NCI-H446 treated with DMSO at 0.1 percent for 48 hours (cell line): ENCODE measurements at regions not wholly inside any gene's neighbourhood (a gene's known extent, or its start where the extent isn't known, plus 50 kb on each side); places are given as distances from the start of the nearest gene placed in this dataset.

Experiments used
- DNase-seq: peaks from one replicate; lab custom pipeline; 2025; lab: John Stamatoyannopoulos, UW

GRCh38 chr10:62709200-62709599, 95.3 kb upstream of the ADO start:
- no peak for DNase-seq

GRCh38 chr10:62710182-62710581, 94.3 kb upstream of the ADO start:
- no peak for DNase-seq

- no peak for DNase-seq
Observed at GRCh38 chr10:62715383-62715782, 89.1 kb upstream of the ADO start.

- DNase-seq: no peak
Observed at GRCh38 chr10:62718585-62718984, 85.9 kb upstream of the ADO start.

GRCh38 chr10:62719061-62719460, 85.5 kb upstream of the ADO start:
- DNase-seq: no peak

- DNase-seq: no peak
Observed at GRCh38 chr10:62721687-62722086, 82.8 kb upstream of the ADO start.

- DNase-seq: no peak
Observed at GRCh38 chr10:62723375-62723774, 81.1 kb upstream of the ADO start.

- DNase-seq: no peak
Observed at GRCh38 chr10:62724465-62724864, 80.1 kb upstream of the ADO start.

- no peak for DNase-seq
Observed at GRCh38 chr10:62726142-62726541, 78.4 kb upstream of the ADO start.

GRCh38 chr10:62726638-62727037, 77.9 kb upstream of the ADO start:
- no peak for DNase-seq

GRCh38 chr10:62727934-62728333, 76.6 kb upstream of the ADO start:
- no peak for DNase-seq

GRCh38 chr10:62728479-62728878, 76.0 kb upstream of the ADO start:
- DNase-seq: no peak

GRCh38 chr10:62732841-62733653, 71.5 kb upstream of the ADO start:
- DNase-seq: no peak

GRCh38 chr10:62733654-62734293, 70.7 kb upstream of the ADO start:
- DNase-seq: no peak

- no peak for DNase-seq
Observed at GRCh38 chr10:62734781-62735463, 69.6 kb upstream of the ADO start.

GRCh38 chr10:62735464-62736167, 68.9 kb upstream of the ADO start:
- no peak for DNase-seq

- DNase-seq: no peak
Observed at GRCh38 chr10:62736168-62736546, 68.4 kb upstream of the ADO start.

GRCh38 chr10:62738916-62739315, 65.6 kb upstream of the ADO start:
- no peak for DNase-seq

- no peak for DNase-seq
Observed at GRCh38 chr10:62740885-62741745, 63.4 kb upstream of the ADO start.

- DNase-seq: no peak
Observed at GRCh38 chr10:62741996-62742395, 62.5 kb upstream of the ADO start.

GRCh38 chr10:62742536-62743061, 61.9 kb upstream of the ADO start:
- no peak for DNase-seq
